ENCODE measurements at regions not wholly inside any gene's neighbourhood (a gene's known extent, or its start where the extent isn't known, plus 50 kb on each side); places are given as distances from the start of the nearest gene placed in this dataset.

- FAIRE-seq (no peak), DNase-seq (ENCODE audit: insufficient read length, low spot score) (no peak)
Measured at GRCh38 chr9:135215571-135216161, 128.2 kb downstream of the OLFM1 start.

DNA sequence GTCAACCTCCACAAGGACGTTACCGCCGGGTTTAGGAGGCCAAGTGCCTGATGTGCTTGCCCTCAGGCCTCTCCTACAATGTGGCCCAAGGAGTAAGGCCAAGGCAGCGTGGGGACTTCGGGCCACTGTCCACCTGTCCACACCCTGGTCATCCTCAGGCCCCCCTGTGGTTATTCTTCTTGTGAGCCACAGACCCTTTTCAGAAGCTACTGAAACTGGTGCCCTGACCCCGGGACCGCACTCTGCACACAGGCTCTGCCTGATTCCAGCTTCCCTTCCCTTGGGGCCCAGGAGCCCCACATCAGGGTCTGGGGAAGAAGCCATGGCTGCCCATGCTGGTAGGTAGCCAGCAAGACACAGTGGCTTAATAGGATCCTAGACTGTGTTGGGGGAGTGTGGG is 128.8 kb downstream of the OLFM1 start:
- DNase-seq (ENCODE audit: insufficient read length, low spot score), result no peak
- FAIRE-seq, result no peak
- TF ChIP-seq, protein P1, sequence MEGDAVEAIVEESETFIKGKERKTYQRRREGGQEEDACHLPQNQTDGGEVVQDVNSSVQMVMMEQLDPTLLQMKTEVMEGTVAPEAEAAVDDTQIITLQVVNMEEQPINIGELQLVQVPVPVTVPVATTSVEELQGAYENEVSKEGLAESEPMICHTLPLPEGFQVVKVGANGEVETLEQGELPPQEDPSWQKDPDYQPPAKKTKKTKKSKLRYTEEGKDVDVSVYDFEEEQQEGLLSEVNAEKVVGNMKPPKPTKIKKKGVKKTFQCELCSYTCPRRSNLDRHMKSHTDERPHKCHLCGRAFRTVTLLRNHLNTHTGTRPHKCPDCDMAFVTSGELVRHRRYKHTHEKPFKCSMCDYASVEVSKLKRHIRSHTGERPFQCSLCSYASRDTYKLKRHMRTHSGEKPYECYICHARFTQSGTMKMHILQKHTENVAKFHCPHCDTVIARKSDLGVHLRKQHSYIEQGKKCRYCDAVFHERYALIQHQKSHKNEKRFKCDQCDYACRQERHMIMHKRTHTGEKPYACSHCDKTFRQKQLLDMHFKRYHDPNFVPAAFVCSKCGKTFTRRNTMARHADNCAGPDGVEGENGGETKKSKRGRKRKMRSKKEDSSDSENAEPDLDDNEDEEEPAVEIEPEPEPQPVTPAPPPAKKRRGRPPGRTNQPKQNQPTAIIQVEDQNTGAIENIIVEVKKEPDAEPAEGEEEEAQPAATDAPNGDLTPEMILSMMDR (IDR thresholded peaks at IDR 0.05; ENCODE audit: insufficient read depth, missing control alignments), result no peak

More at GRCh38 chr9:135215571-135216161, 128.2 kb downstream of the OLFM1 start:
- TF ChIP-seq, protein P1 (IDR thresholded peaks at IDR 0.05; ENCODE audit: insufficient read depth, missing control alignments), result no peak

GRCh38 chr9:135216791-135217441 is 129.4 kb downstream of the OLFM1 start:
- FAIRE-seq (no peak), DNase-seq (ENCODE audit: insufficient read length, low spot score) (no peak)
- TF ChIP-seq, protein P1 (IDR thresholded peaks at IDR 0.05; ENCODE audit: insufficient read depth, missing control alignments), result no peak

DNA sequence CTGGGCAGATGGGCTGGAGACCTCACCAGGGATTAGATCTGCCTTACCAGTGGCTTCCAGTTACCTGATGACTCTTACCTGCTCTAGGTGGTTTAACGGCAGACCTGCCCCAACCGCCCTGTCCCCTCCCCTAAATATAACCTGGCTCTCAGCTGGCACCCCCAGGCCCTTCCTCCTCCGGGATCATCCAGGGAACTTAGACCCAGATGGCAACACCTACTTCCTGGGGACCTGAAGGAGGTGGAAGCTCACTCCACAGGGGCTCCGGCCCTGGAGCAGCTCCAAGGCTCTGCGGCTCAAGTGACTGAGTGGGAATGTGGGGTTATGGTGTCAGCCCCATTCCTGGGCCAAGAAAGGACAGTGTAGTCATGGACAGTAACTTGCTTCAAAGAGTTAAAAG is 130.4 kb downstream of the OLFM1 start:
- TF ChIP-seq, protein P1 (IDR thresholded peaks at IDR 0.05; ENCODE audit: insufficient read depth, missing control alignments), result no peak
- FAIRE-seq (no peak), DNase-seq (ENCODE audit: insufficient read length, low spot score) (no peak)

DNA sequence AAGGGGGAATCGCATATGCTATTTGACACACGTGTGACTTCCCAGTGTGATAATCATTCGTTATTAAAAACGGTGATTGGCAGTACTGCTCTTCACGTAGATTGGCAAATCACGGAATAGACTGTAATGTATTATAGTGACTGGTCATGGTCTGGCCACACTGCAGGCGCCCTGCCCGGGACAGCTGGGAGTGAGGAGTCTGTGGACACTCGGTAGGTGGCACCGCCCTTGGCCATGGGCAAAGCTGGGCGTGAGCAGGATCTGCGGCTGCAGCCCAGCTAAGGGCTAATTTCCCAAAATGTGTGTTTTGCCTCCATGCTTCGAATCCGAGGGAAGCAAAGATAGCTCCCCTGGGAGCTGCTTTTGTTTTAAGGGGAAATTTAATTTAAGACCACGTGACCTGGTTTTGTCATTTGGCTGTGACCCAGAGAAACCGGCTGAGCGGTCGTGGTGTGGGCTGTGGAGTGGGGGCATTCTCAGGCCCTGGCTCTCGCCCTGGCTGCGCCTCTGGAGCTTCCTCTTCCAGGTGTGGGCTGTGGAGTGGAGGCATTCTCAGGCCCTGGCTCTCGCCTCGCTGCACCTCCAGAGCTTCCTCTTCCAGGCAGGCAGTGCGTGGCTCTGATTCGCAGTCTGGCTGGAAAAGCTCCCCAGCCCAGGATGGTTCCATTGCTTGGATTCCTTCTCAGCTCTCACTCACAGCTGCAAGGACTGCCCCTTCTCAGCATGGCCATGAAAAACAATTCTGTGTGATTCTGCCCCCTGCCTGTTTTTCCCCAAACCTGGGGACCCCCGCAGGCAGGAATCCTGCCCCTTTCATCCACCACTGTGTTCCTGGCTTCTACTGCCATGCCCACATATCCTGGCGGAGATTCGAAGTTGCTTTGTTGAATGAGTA is 131.1 kb downstream of the OLFM1 start:
- DNase-seq (ENCODE audit: insufficient read length, low spot score) (no peak), FAIRE-seq (no peak)
- TF ChIP-seq, protein P1 (IDR thresholded peaks at IDR 0.05; ENCODE audit: insufficient read depth, missing control alignments), result no peak

DNA sequence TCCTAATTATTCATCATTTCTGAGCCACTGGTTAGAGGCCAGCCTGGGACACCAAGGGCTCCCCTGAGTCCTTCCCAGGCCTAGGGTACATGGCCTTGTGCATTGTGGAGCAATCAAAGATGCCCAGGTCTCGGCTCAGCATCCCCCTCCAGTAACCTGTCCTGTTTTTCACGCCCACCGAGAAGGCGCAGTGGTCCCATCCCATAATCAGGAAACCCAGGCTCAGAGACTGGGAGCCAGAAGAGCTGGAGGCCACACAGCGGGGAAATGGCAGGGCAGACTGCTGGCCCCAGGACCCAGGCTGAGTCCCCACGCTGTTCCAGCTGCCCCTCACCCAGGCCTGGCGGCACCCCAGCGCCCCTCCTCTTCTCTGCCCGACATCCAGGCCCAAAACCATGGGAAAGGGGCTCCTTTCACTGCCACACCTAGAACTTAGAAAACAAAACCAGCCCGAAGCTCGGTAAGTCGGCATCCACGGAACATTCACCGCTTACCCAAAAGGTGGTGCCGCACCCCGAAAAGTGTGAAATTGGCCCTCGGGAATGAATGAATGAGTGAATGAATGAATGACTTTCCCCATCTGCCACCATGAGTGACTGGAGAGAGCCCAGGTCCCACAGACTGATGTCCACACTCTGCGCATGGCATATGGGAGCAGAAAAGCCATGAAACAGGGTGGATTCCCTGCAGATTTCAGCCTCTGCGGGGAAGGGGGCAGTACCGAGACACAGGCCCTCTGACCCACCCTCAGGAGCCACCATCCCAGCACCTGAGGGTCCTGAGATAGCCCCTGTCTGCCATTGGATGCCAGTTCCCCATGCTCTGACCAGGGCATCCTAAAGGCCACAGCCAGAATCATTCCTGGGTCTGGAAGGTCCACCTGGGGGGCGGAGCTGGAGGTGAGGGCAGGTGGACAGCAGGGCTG is 132.5 kb downstream of the OLFM1 start:
- DNase-seq (ENCODE audit: insufficient read length, low spot score) (no peak), FAIRE-seq (no peak)
- TF ChIP-seq, protein P1 (IDR thresholded peaks at IDR 0.05; ENCODE audit: insufficient read depth, missing control alignments), result no peak

Data from D721Med (cell line).